HG02588 (cell line): ENCODE measurements at regions not wholly inside any gene's neighbourhood (a gene's known extent, or its start where the extent isn't known, plus 50 kb on each side); places are given as distances from the start of the nearest gene placed in this dataset.

Experiments used
- ATAC-seq: cut with Tn5 transposase; IDR thresholded peaks from one replicate; pipeline ENCODE4 v1.9.1; 2021; ENCODE audit warnings: mild to moderate bottlenecking, moderate library complexity; ENCODE audit not compliant: unreplicated experiment

GRCh38 chr3:75260-75659 lies 121.3 kb upstream of the CHL1 start:
- no peak for ATAC-seq

DNA sequence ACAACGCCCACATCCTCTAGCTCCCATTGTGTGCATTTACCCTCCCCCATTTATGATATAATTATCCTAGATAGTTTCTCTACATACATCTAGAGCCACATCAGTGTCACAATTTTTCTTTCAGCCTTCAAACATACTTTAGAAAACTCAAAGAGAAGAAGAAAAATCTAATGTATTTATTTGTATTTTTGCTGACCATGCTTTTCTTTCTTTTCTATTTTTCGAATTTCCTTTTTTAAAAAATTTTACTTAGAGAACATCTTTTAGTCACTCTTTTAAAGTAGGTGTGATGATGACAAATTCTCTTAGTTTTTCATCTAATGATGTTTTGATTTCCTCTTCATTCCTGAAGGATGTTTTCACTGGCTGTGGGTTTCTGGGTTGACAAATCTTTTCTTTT lies 117.0 kb upstream of the CHL1 start:
- no peak for ATAC-seq

GRCh38 chr3:82508-82907 lies 114.1 kb upstream of the CHL1 start:
- no peak for ATAC-seq

DNA sequence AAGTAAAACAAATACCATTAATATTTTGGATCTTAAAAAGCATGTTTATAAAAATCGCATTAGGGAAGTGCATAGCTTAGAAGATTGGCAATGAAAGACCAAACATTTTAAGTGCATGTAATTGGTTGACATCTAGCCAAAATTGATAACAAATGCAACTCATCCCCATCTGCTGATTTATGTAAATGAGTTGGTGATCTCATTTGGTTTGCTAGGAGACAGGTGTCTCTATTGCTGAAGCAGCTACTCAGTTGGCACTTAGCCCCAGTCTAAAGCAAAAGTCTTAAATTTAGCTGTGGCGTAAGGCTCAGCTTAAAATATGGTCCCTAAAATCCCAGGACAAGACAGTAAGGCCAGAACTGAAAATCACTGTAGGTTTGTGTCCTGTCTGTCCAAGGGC lies 113.5 kb upstream of the CHL1 start:
- no peak for ATAC-seq

- ATAC-seq: no peak
Observed at GRCh38 chr3:85180-85579, 111.4 kb upstream of the CHL1 start.

DNA sequence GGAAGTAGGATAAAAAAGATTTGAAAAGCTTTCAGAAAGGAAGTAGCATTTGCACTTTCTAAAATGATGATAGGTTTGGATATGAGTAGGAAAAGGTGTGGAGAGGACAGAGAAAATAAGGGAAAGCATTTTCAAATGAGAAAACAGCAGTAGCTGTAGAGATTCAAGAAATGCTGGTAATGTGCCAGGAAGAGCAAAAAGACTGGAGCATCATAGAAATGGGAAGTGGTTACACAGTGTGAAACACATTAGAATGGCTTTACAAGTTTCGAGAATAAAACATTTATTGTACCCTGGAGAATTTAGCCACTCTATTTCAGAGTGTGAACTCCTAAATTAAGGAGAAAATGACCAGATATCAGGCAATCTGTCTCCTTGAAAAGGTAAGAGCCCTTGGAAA lies 108.3 kb upstream of the CHL1 start:
- ATAC-seq: no peak

DNA sequence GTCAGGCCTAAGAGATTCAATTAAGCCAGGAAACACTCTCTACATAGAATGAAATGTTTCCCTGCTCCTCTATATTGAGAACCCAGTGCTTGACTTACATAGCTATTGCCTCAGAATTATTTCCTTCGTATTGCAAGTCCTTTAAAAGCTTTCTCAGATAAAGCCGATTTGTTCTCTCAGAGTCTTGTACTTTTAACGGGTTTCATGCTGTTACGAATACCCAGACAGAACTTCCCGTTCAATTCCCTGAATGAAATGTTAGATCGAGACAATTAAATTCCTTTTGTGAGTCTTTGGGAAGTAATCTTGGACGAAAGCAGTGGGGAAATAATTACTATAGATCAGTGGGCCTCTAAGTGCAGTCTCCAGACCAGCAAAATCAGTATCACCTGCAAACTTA lies 102.8 kb upstream of the CHL1 start:
- ATAC-seq: no peak

DNA sequence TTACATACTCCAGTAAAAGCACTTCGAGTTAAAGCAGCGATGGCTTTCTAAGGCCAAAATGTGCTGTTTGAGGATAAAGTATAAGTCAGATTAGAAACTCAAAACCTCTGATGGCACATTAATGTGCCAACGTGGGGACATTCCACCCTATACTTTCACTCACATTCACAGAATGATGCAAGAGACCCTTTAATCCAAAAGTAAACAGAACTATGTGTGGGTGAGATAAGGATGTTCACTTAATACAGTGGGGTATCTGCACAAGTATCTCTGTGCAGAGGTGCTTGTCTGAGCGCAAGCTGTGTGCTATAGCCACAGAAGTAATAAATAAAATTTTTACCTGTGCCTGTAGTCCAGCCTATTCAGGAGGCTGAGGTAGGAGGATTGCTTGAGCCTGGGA lies 100.3 kb upstream of the CHL1 start:
- no peak for ATAC-seq

- no peak for ATAC-seq
Observed at GRCh38 chr3:97417-98258, 98.9 kb upstream of the CHL1 start.

DNA sequence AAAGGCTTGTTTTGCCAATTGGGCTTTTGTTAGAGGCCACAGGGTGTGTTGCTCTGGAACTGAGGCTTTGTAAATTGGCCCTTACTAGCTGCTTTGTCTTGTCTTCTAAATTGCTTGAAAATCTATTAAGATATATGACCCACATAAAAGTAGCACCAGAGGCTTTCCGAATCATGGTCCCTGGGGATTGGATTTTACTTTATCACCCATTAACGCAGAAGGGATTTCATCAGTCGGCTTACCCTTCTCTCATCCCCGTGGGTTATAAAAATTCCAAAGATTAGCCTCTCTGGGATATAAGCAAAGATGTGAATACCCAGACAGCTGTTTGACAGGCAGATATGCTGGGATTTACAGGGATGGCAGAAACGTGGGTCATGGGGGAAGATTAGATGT lies 98.3 kb upstream of the CHL1 start:
- ATAC-seq: no peak

GRCh38 chr3:99506-99905 lies 97.1 kb upstream of the CHL1 start:
- ATAC-seq: no peak

- ATAC-seq: no peak
Observed at GRCh38 chr3:102484-102883, 94.1 kb upstream of the CHL1 start.

GRCh38 chr3:103991-104390 lies 92.6 kb upstream of the CHL1 start:
- ATAC-seq: no peak

DNA sequence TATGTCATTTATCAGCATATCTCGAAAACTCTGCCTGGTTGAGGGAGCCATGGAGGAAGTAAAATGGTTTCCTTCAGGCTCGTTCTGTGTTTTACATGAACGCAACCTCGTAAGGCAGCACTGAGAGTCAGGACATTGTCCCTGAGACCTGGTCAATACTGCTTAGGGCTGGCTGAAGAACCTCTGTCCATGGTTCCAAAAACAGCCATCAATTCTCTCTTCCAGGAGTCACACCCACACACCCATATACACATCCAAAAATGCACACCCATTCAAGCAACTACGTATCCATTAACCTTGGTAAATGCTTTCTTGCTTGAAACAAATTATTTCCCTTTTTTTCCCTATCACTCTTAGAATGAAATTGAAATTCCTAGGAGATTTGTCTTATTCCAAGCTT lies 91.0 kb upstream of the CHL1 start:
- no peak for ATAC-seq

- ATAC-seq: no peak
Observed at GRCh38 chr3:106619-107018, 89.9 kb upstream of the CHL1 start.

DNA sequence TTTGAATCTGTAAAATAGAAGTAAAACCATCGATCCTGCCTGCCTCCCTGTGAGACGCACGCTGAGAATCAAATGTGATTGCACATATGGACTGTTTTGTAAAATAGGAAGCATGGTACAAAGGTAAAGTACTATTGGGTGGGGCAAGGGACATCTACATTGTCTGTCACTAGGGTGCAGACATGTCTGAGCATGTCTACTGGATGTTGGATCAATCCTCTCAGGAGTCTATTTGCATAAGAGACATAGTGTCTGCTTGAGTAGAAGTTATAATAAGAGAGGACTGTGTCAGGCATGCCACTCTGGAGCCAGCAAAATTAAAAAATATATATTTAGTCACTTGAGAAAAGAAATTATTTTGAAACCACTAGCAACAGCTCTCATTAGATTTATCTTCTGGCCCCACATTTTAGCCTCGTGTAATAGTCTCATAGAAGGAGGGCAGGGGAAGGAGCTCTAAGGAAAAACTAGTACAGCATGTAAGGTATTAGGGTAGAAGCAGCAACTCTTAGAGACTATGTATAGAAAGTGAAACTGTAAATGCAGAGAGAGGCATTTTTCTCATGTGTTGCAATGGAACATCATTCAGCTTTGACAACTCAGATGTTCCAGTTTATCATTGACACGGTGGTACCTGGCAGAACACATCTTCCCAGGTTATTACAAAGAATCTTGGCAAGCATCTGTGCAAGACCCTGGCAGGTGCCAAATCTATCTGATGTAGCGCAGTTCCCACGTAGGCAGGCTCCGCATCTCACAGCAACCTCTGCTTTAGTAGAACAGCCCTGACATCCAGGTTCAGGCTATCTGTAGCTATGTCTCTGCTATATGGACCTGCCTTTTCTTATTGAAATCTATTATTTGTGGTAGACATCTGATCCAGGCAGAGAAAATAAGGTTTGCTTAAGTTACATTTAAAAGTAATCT lies 85.2 kb upstream of the CHL1 start:
- ATAC-seq: peak; percentile 73

- no peak for ATAC-seq
Observed at GRCh38 chr3:112773-113172, 83.8 kb upstream of the CHL1 start.

- no peak for ATAC-seq
Observed at GRCh38 chr3:118666-119065, 77.9 kb upstream of the CHL1 start.

DNA sequence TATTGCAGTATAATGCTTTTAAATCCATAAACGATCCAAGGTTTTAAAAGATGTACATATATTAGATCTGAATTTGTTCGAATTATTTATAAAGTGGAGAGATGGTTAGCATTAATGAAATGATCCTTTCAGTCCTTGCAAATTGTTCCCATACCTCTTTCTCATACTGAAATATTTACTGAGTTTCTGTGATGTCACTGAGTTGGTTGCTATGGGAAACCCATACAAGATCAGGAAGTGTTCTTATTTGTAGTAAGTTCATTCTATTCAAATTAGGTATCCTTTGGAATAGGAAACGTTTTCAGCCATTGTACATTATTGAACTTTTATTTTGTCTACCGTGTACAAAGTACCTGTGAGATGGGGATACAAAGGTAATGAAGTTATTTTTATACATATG lies 73.2 kb upstream of the CHL1 start:
- ATAC-seq: no peak

- peak; percentile 69 for ATAC-seq
Observed at GRCh38 chr3:124557-125179, 71.9 kb upstream of the CHL1 start.

DNA sequence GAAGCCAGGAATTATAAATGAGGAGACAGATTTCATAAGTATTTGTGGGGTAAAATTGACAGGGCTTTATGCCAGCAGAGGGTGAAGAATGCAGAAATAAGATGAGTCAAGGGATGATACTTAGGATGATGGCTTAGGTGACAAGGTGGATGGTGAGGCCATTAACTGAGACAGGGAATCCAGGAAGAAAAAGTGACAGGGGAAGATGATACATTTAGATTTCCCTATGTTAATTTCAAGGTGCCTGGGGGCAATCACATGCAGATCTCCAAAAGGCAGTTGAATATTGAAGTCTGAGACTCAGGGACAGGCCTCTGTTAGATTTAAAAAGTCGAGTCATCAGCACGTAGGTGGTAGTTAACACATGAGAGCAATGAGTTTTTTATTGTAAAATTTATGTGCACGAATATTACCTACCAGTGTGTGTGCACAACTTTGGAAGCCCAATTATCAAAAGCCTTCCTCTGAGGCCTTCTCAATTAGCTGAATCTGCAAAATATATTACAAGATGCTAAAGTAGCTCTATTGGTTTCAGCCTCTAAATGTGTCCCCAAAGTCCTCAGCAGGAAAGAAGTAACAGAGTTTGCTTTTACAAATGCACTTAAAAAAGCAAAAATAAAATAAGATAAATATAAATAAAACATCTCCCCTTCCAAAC lies 67.9 kb upstream of the CHL1 start:
- ATAC-seq: no peak
